ENCODE measurements at regions not wholly inside any gene's neighbourhood (a gene's known extent, or its start where the extent isn't known, plus 50 kb on each side); places are given as distances from the start of the nearest gene placed in this dataset.

DNA sequence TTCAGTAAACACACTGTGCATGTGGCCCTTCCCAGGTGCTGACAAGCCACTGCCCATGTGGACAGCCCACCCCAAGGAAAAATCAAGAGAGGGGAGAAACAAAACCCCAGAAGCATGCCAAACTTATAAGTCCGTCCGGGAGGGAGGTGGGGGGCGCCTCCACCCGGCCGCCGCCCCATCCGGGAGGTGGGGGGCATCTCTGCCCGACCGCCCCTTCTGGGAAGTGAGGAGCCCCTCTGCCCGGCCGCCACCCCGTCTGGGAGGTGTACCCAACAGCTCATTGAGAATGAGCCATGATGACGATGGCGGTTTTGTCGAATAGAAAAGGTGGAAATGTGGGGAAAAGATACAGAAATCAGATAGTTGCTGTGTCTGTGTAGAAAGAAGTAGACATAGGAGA, 53.8 kb upstream of the C2CD4B start:
- Histone ChIP-seq H3K27me3 (ENCODE audit: control insufficient read depth, insufficient read depth, low read length) (peaks cover 7% of the 10 kb centered on the region), H3K9me3 (ENCODE audit: control insufficient read depth, low read depth, low read length) (peaks cover 10% of the 10 kb centered on the region), H3K36me3 (ENCODE audit: control insufficient read depth, insufficient read depth, low read length) (no peaks in the 10 kb centered on the region), H3K4me1 (ENCODE audit: control insufficient read depth, insufficient read depth, low read length) (no peaks in the 10 kb centered on the region), H3K4me3 (ENCODE audit: low read length) (no peak overlapping the region), H3K27ac (ENCODE audit: low read length) (no peak overlapping the region)
- 100% methylated on average over 2 of the region's 15 CpGs for WGBS (ENCODE audit: insufficient coverage, low lambda C conversion rate)
- DNase-seq, result no peak

GRCh38 chr15:62219799-62220198, 54.7 kb upstream of the C2CD4B start:
- H3K4me1 ChIP-seq (ENCODE audit: control insufficient read depth, insufficient read depth, low read length), result no peaks in the 10 kb centered on the region
- no peaks in the 10 kb centered on the region for H3K36me3 ChIP-seq (ENCODE audit: control insufficient read depth, insufficient read depth, low read length)
- H3K9me3 ChIP-seq (ENCODE audit: control insufficient read depth, low read depth, low read length), result peaks cover 10% of the 10 kb centered on the region
- peaks cover 7% of the 10 kb centered on the region for H3K27me3 ChIP-seq (ENCODE audit: control insufficient read depth, insufficient read depth, low read length)
- H3K4me3 ChIP-seq (ENCODE audit: low read length), result no peak overlapping the region
- no CpG with 5 or more reads among the region's 5 CpGs for WGBS (ENCODE audit: insufficient coverage, low lambda C conversion rate)
- H3K27ac ChIP-seq (ENCODE audit: low read length), result no peak overlapping the region
- DNase-seq, result no peak

GRCh38 chr15:62223020-62223419, 57.9 kb upstream of the C2CD4B start:
- WGBS (ENCODE audit: insufficient coverage, low lambda C conversion rate), result no CpG with 5 or more reads among the region's 2 CpGs
- Histone ChIP-seq H3K9me3 (ENCODE audit: control insufficient read depth, low read depth, low read length) (peaks cover 4% of the 10 kb centered on the region), H3K27me3 (ENCODE audit: control insufficient read depth, insufficient read depth, low read length) (peaks cover 7% of the 10 kb centered on the region), H3K4me3 (ENCODE audit: low read length) (no peak overlapping the region), H3K27ac (ENCODE audit: low read length) (no peak overlapping the region), H3K36me3 (ENCODE audit: control insufficient read depth, insufficient read depth, low read length) (no peaks in the 10 kb centered on the region), H3K4me1 (ENCODE audit: control insufficient read depth, insufficient read depth, low read length) (no peaks in the 10 kb centered on the region)
- DNase-seq, result no peak

DNA sequence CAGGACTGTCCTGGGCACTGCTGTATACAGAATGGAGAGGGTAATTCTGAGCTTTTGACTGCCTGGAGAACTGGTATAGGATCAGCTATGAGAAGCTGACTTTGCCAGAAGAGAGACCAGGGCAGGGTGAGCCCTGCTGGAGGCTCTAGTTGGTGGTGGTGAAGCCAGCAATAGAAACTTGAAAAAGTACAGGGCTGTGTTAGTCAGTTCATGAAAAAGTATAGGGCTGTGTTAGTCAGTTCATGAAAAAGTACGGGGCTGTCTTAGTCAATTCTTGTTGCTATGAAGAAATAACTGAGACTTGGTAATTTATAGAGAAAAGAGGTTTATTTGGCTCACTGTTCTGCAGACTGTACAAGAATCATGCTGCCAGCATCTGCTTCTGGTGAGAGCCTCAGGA, 63.5 kb upstream of the C2CD4B start:
- Histone ChIP-seq H3K9me3 (ENCODE audit: control insufficient read depth, low read depth, low read length) (no peaks in the 10 kb centered on the region), H3K36me3 (ENCODE audit: control insufficient read depth, insufficient read depth, low read length) (no peaks in the 10 kb centered on the region), H3K4me3 (ENCODE audit: low read length) (no peak overlapping the region), H3K27ac (ENCODE audit: low read length) (no peak overlapping the region), H3K4me1 (ENCODE audit: control insufficient read depth, insufficient read depth, low read length) (no peaks in the 10 kb centered on the region), H3K27me3 (ENCODE audit: control insufficient read depth, insufficient read depth, low read length) (no peaks in the 10 kb centered on the region)
- 100% methylated on average over 1 of the region's 1 CpG for WGBS (ENCODE audit: insufficient coverage, low lambda C conversion rate)
- no peak for DNase-seq

DNA sequence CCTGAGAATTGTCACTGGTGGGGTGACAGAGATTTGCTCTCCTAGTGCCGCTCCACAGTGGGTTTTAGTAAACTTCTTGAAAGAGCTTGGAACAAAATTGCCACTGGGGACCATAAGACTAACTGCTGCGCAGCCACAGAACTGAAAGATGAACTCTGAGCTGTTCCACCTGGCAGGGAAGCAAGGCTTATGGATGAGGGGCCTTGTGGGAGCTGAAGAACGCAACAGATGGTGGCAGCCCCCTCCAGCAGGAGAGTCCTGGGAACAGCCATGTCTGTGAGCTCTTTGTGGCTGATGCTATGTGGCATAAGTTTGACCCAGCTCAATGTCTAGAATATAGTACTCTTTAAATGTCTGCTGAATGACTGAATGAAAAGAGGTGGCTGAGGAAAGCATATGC, 66.8 kb upstream of the C2CD4B start:
- no peak for DNase-seq
- no peaks in the 10 kb centered on the region for H3K4me1 ChIP-seq (ENCODE audit: control insufficient read depth, insufficient read depth, low read length)
- no peak overlapping the region for H3K27ac ChIP-seq (ENCODE audit: low read length)
- H3K27me3 ChIP-seq (ENCODE audit: control insufficient read depth, insufficient read depth, low read length), result no peaks in the 10 kb centered on the region
- H3K9me3 ChIP-seq (ENCODE audit: control insufficient read depth, low read depth, low read length), result no peaks in the 10 kb centered on the region
- H3K4me3 ChIP-seq (ENCODE audit: low read length), result no peak overlapping the region
- no CpG with 5 or more reads among the region's 3 CpGs for WGBS (ENCODE audit: insufficient coverage, low lambda C conversion rate)
- no peaks in the 10 kb centered on the region for H3K36me3 ChIP-seq (ENCODE audit: control insufficient read depth, insufficient read depth, low read length)

DNA sequence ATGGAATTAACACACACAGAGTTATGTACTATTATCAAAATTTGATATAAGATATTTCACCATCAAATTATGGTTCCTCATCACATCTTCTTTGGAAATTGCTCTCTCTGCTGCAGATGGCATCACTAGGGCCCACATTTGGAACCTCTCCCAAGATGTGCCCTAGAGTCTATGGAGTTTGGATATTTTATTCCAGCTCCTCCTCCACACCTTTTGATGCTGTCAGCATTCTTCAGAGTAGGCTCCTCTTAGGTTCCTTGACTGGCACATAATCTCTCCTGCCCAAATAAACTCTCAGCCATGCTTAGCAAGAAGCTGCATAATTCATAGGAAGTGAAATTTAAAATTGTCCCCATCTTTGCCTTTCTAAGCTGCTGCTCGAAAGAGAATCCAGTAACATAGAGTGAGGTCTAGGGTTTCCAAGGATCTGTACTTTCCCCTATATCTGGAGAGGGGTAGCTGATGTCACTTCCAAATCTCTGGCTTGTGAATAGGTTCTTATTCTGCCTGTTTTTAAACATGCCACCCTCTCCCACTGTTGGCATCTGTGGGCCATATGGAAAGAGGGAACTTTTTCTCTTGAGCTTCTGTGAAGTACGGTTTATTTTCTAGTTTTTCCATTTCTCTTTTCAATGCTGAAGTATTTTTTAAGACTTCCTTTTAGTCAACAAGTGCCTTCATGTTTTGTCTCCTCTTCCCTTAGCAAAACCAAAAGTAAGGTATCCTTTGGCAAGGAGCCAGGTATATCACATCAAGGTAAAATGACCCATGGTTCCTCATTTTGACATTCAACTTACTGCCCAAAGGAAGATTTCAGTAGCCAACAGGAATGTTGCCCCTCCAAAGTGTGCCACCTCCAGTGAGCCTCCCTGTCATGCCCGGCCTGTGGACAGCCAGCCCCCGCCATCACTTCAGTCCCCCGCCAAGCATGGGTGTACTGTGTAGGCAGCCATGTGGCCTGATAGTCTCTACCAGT, 75.3 kb upstream of the C2CD4B start:
- Histone ChIP-seq H3K36me3 (ENCODE audit: control insufficient read depth, insufficient read depth, low read length) (no peaks in the 10 kb centered on the region), H3K4me1 (ENCODE audit: control insufficient read depth, insufficient read depth, low read length) (no peaks in the 10 kb centered on the region)
- WGBS (ENCODE audit: insufficient coverage, low lambda C conversion rate), result 100% methylated on average over 1 of the region's 5 CpGs

DNA sequence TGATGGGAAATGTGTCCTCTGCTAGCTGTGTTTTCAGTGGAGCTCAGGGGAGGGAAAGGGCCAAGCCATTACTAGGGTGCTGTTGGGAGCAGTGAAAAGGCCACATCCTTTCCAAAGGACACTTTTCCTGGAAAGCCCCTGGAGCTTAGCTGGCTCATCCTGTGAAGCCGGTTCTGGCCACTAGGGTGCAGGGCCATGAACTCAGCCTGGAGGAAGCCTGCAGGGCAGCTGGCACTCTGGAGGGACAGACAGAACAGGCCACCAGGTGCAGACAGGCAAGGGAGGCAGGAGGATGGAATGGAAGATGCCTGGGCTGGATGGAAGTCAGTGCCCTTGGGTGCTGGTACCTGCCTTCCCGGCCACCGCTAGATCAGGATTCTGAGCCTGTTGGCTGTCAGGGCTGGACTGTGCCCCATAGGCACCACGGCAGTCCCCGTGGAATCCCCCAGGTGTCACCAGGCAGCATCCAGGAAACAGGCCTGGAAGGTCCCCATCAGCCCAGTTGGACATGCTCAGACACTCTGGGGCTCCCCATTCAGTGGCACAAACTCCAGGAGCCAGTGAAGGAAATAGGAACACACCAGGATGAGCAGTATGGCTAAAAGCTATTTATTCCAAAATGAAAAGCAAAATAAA, 76.2 kb upstream of the C2CD4B start:
- no peaks in the 10 kb centered on the region for H3K36me3 ChIP-seq (ENCODE audit: control insufficient read depth, insufficient read depth, low read length)
- WGBS (ENCODE audit: insufficient coverage, low lambda C conversion rate), result no CpG with 5 or more reads among the region's 5 CpGs

More for the DNA sequence above, 75.3 kb upstream of the C2CD4B start:
- no peaks in the 10 kb centered on the region for H3K9me3 ChIP-seq (ENCODE audit: control insufficient read depth, low read depth, low read length)
- H3K4me3 ChIP-seq (ENCODE audit: low read length), result no peak overlapping the region
- no peak for DNase-seq
- H3K27ac ChIP-seq (ENCODE audit: low read length), result no peak overlapping the region
- no peaks in the 10 kb centered on the region for H3K27me3 ChIP-seq (ENCODE audit: control insufficient read depth, insufficient read depth, low read length)

GRCh38 chr15:62242999-62243398, 77.9 kb upstream of the C2CD4B start:
- H3K9me3 ChIP-seq (ENCODE audit: control insufficient read depth, low read depth, low read length), result no peaks in the 10 kb centered on the region
- H3K4me3 ChIP-seq (ENCODE audit: low read length), result no peak overlapping the region
- H3K4me1 ChIP-seq (ENCODE audit: control insufficient read depth, insufficient read depth, low read length), result no peaks in the 10 kb centered on the region
- no peak for DNase-seq
- no peaks in the 10 kb centered on the region for H3K27me3 ChIP-seq (ENCODE audit: control insufficient read depth, insufficient read depth, low read length)
- no peak overlapping the region for H3K27ac ChIP-seq (ENCODE audit: low read length)
- WGBS (ENCODE audit: insufficient coverage, low lambda C conversion rate), result 100% methylated on average over 1 of the region's 7 CpGs
- no peaks in the 10 kb centered on the region for H3K36me3 ChIP-seq (ENCODE audit: control insufficient read depth, insufficient read depth, low read length)

More for the DNA sequence above, 76.2 kb upstream of the C2CD4B start:
- Histone ChIP-seq H3K27me3 (ENCODE audit: control insufficient read depth, insufficient read depth, low read length) (no peaks in the 10 kb centered on the region), H3K27ac (ENCODE audit: low read length) (no peak overlapping the region), H3K4me3 (ENCODE audit: low read length) (no peak overlapping the region), H3K4me1 (ENCODE audit: control insufficient read depth, insufficient read depth, low read length) (no peaks in the 10 kb centered on the region), H3K9me3 (ENCODE audit: control insufficient read depth, low read depth, low read length) (no peaks in the 10 kb centered on the region)
- DNase-seq, result no peak

DNA sequence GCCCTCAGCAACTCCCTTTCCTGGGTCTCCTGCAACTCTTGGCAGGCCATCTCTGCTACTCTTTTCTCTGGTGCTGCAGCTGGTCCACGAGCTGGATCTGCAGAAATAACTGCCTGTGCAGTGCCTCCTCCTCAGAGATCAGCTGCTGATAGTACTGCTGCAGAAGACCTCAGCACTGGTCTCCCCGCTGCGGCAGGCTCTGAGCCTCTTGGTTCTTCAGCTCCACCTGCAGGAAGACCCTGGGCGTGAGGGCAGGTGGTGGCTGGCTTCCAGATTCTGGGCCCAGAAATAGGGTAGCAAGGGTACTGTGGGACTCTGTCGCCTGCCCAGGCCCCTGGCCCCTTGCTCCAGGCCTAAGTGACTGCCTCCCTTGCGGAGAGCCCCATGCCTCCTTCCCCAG, 79.7 kb upstream of the C2CD4B start:
- Histone ChIP-seq H3K27ac (ENCODE audit: low read length) (no peak overlapping the region), H3K4me3 (ENCODE audit: low read length) (no peak overlapping the region), H3K27me3 (ENCODE audit: control insufficient read depth, insufficient read depth, low read length) (no peaks in the 10 kb centered on the region), H3K4me1 (ENCODE audit: control insufficient read depth, insufficient read depth, low read length) (no peaks in the 10 kb centered on the region), H3K36me3 (ENCODE audit: control insufficient read depth, insufficient read depth, low read length) (no peaks in the 10 kb centered on the region), H3K9me3 (ENCODE audit: control insufficient read depth, low read depth, low read length) (no peaks in the 10 kb centered on the region)
- WGBS (ENCODE audit: insufficient coverage, low lambda C conversion rate), result no CpG with 5 or more reads among the region's 6 CpGs
- no peak for DNase-seq

DNA sequence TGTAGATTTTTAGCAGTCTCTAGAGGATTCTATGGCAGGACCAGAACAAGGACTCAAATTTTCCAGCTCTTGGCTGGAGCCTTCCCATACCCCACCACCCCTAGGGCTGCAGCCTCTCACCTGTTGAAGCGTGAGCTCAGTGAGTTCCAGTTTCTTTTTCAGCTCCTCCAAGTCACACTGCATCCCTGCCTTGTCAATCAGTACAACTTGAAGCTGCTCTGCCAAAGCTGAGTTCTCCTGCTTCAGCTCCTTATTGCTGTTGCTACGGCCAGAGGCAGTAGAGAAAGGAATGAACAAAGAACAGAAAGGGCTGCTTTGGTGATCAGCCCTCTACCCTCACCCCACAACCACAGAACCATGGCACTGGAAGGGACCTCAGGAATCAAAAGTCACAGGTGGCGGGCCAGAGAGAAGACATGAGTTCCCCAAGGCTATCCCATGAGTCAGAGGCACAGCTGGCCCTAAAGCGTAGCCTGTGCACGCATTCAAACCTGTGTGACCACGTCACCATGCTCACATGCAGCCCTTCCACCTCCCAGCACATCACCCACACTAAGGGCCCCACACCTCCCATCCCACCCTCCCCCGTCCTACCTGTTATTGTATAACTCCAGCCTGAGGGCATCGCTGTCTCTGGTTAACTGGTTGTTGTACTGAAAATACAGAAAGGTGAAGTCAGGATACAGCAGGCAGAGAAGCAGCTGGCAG, 83.3 kb upstream of the C2CD4B start:
- Histone ChIP-seq H3K4me1 (ENCODE audit: control insufficient read depth, insufficient read depth, low read length) (no peaks in the 10 kb centered on the region), H3K4me3 (ENCODE audit: low read length) (no peak overlapping the region), H3K27ac (ENCODE audit: low read length) (no peak overlapping the region), H3K27me3 (ENCODE audit: control insufficient read depth, insufficient read depth, low read length) (no peaks in the 10 kb centered on the region), H3K36me3 (ENCODE audit: control insufficient read depth, insufficient read depth, low read length) (no peaks in the 10 kb centered on the region), H3K9me3 (ENCODE audit: control insufficient read depth, low read depth, low read length) (no peaks in the 10 kb centered on the region)
- WGBS (ENCODE audit: insufficient coverage, low lambda C conversion rate), result no CpG with 5 or more reads among the region's 8 CpGs
- no peak for DNase-seq
